SK-N-SH (cell line): ENCODE measurements at regions not wholly inside any gene's neighbourhood (a gene's known extent, or its start where the extent isn't known, plus 50 kb on each side); places are given as distances from the start of the nearest gene placed in this dataset.

Experiments
- EP300 ChIP-seq, 2 experiments: IDR thresholded peaks; 2 replicates each; pipeline versions ENCODE4 v1.4.0 to v1.6.1; 2012; ENCODE audit warnings: borderline replicate concordance in 1 of 2, low read depth in 1 of 2, low read length in 1 of 2
- JUND ChIP-seq: IDR thresholded peaks from 2 replicates; pipeline ENCODE4 v1.4.0; 2012
- TF ChIP-seq, protein P1 (sequence below): IDR thresholded peaks from 2 replicates; pipeline ENCODE4 v1.4.0; 2012; ENCODE audit warnings: low read depth, borderline replicate concordance

DNA sequence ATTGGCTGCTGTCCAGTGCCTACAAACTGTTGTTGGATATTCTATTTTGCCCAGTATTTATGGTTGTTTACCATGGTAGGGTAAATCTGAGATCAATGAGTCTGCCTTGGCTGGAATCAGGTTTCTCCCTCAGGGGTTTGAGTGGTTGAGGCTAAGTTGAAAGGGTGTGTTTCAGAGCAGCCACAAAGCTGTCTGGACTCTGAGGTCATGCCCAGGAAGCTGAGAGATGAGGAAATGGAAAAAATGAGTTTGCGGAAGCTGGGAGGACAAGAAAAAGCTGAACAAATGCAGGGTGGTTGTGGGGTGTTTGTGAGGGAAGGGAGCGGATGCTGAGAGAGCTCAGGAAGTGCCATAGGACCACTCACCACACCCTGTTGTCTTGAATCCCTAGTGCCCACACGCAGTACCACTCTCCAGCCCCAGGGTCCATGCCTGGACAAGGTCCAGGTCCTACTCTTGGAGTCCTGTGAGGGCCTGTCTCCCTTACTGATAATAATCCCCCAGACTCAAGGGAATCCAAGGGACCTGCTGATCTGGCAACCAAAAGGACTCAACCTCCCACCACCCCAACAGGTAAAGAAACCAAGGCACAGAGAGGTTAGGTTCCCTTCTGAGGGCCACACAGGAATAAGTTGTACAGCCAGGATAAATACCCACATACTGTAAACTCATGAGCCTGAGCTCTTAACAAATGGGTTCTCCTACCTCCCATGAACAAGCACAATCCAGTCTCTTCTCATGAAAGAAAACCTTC, 81.6 kb downstream of the PPCDC start:
- TF ChIP-seq, protein P1, sequence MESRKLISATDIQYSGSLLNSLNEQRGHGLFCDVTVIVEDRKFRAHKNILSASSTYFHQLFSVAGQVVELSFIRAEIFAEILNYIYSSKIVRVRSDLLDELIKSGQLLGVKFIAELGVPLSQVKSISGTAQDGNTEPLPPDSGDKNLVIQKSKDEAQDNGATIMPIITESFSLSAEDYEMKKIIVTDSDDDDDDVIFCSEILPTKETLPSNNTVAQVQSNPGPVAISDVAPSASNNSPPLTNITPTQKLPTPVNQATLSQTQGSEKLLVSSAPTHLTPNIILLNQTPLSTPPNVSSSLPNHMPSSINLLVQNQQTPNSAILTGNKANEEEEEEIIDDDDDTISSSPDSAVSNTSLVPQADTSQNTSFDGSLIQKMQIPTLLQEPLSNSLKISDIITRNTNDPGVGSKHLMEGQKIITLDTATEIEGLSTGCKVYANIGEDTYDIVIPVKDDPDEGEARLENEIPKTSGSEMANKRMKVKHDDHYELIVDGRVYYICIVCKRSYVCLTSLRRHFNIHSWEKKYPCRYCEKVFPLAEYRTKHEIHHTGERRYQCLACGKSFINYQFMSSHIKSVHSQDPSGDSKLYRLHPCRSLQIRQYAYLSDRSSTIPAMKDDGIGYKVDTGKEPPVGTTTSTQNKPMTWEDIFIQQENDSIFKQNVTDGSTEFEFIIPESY: no peak
- no peak for TF ChIP-seq EP300 (IDR thresholded peaks at IDR 0.05; ENCODE audit: borderline replicate concordance in 1 of 2, low read depth in 1 of 2, low read length in 1 of 2)
- TF ChIP-seq JUND: no peak
